HG02610 (cell line): ENCODE measurements at regions not wholly inside any gene's neighbourhood (a gene's known extent, or its start where the extent isn't known, plus 50 kb on each side); places are given as distances from the start of the nearest gene placed in this dataset.
"Not testable (repeated sequence)": the region's sequence is repeated elsewhere in the genome, so short reads cannot be mapped to it uniquely, and the experiment has no call there.

Experiments
- ATAC-seq: cut with Tn5 transposase; IDR thresholded peaks from one replicate; pipeline ENCODE4 v1.9.1; 2021; ENCODE audit warnings: mild to moderate bottlenecking, moderate library complexity; ENCODE audit not compliant: unreplicated experiment

DNA sequence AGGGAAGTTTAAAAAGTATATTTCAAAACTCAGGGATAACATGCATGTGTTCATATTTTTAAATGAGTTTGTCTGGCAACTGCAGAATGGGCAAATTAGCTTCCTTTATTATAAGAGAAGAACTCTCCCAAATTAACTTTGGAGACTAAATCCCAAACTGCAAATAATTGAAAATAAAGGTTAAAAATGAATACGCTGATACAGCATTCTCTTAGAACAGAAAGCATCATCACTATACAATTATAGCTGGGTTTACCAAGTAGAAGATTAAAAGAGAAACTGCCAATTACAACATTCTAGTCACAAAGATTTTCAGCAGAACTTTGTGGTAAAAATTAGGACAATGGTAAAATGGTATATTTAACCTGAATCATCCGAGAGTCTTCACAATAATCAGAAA is 73.3 kb downstream of the OLFM4 start:
- ATAC-seq = no peak

DNA sequence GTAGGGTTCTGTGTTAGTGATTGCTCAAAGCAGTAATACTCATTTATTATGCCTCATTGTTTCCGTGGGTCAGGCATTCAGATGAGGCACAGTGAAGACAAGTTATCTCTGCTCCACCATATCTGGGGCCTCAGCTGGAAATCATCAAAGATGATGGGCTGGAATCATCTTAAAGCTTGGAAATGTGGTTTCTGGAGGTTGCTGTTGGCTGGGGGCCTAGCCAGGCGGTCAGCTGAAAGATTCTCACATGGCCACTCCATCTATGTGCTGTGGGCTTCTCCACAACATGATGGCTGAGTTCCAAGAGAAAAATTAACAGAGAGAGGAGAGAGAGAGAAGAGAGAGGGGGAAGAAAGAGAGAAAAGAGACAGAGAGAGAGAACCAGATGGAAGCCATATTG is 75.5 kb downstream of the OLFM4 start:
- ATAC-seq = no peak

DNA sequence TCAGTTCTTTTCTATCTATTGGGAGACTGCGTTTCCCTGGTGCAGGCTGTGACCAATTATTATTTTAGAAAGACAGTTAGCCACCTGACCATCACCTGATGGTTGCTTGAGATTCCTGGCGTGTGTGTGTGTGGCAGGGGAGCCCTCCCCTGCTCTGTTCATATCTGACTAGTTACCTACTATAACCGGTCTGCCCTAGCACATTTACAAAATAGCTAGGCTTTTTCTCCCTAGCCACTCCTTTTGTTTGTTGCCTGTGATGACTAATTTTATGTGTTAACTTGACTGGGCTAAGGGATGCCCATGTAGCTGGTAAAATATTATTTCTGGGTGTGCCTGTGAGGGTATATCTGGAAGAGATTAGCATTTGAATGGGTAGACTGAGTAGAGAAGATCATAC is 76.9 kb downstream of the OLFM4 start:
- ATAC-seq = no peak

DNA sequence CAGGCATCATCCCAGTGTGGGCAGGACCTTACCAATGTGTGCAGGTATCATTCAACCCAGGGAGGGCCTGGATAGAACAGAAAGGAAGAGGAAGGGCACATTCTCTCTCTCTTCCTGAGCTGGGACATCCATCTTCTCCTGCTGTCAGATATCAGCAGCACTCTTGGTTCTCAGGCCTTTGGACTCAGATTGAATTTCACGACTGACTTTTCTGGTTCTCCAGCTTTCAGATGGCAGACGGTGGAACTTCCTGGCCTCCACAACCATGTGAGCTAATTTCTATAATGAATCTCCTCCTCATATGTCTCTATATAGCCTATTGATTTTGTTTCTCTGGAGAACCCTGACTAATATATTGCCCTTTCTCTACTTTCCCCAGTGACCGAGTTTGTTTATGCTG is 77.3 kb downstream of the OLFM4 start:
- no peak for ATAC-seq

DNA sequence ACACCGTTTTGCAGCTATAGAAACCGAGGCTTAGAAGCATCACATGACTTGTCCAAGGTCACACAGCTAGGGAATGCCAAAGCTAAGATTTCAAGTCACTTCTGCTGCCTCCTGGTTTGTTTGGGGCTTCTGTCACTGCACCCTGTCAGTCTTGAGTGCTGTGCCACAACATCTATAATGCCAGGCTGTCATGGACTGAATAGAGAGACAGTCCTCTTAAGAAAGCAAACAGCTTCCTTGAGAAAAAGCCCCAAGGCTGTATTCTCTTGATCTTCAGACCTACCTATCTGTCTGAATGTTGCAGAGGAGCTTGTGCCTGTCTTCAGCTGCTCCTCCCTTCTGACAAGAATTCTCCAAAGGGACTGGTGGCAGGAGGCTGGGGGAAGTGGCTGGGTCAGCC is 81.6 kb downstream of the OLFM4 start:
- no peak for ATAC-seq

DNA sequence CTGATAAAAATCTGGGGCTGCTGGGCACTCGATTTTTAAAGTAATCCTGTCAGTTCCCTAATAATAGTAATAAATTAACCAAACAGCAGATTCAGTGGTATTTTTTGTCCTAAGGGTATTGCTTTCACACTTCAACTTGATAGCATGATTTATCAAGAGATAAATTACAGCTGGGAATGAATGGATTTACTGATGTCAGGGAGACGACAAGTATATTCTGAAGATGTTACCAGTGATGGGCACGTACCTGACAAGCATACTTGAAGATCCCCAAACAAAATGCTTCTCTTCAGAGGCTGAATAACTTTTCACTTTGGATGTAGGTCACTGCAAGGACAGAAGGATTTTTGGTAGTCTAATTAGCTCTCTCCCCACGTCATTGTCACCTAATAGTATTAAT is 82.0 kb downstream of the OLFM4 start:
- ATAC-seq = no peak

DNA sequence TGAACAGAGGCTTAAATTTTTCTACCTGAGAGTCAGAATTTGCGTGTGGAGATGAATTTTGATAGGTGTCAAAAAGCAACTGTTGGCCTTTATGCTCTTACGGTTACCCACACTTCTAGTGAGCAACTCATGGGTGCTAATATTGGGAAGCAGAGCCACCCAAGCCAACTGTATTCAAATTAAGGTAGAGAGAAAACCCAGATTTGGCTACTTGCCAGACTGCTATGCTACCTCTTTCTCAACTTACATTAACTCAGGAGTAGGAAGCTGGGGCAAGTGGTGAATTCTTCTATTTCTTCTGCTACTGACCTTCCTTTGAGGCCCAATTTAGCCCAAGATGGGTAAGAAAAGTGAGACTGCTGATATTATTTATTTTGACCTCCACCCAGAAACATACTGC is 83.9 kb downstream of the OLFM4 start:
- no peak for ATAC-seq

DNA sequence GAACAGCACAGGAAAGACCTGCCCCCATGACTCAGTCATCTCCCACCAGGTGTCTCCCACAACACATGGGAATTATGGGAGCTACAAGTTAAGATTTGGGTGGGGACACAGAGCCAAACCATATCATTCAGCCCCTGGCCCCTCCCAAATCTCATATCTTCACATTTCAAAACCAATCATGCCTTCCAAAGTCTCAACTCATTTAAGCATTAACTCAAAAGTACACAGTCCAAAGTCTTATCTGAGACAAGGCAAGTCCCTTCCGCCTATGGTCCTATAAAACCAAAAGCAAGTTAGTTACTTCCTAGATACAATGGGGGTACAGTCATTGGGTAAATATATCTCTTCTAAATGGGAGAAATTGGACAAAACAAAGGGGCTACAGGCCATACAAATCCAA is 88.4 kb downstream of the OLFM4 start:
- not testable (repeated sequence) for ATAC-seq

DNA sequence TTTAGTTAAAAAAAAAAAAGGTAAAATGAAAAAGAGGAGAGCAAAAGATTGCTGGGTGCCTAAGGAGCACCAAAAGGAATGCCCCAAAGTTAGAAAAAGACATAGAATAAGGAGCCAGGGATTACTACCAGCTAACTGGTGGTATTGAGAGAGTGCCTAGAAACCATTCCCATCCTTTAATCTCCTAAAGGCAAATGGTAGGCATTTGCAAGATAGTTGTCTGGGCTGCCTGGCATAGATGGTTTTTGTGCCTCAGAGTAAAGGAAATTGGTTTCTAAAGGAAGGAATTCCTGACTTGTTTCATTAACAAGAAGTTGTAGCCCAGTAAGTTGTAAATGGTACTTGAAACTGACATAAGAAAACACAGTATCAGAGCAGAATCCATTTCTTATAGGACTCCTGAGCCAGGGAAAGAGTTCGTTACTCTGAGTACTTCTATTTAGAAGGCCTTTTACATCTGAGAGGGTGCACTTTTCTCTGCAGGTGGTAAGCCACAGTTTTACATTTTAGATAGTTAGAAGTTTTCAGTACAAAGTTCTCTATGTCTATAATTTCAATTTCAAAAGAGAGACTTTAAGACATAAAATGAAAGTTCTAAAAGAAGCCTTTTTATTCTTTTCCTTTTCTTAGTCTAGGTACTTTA is 92.6 kb downstream of the OLFM4 start:
- no peak for ATAC-seq

DNA sequence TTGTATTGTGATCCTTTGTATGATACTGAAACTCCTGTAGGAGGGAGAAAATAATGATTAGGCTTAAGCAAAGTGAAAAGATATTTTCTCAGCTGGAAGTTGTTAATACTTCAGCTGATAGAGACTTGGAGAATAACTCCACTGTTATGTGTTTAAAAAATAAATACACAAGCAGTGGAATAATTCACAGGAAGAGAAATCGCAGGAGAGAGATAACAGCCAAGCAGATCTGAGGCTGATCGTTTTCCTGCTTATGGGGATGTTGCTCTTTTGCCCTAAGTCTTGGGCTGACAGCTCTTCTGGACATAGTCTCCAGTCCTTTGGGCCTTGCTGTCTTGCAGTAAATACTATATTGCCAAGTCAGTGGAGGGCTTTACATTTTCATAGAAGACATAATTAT is 93.3 kb downstream of the OLFM4 start:
- no peak for ATAC-seq

DNA sequence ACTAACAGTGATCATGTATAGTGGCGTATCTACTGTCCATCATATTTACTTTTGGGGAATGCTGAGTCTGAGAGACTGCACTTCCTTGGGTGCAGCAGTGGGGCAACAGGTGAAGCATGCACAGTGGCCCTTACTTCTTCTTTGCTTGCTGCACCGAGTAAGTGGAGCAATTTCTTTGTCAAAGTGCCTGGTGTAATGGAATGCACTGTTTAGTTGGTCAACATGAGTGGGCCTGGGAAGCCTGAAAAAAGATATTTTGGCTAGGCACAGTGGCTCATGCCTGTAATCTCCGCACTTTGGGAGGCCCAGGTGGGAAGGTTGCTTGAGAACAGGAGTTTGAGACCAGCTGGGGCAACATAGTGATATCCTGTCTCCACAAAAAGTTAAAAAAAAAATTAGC is 94.9 kb downstream of the OLFM4 start:
- ATAC-seq = no peak

DNA sequence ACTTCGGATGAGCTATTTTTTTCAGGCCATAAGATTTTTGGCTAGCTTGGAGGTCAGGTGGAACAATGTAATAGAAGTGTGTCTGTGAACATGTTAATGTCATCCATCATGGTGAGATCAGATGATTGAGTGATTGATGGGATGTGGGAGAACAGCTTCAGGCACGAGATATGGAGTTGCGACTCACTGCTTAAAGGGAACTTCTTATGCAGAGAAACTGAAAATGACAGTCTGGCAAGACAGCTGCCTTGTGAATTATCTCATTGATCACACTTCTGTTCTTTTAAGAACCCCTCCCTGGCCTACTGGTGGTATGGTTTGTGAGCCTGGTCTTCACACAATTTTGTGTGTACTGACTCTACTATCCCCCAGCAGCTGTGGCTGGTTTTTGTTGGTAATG is 96.0 kb downstream of the OLFM4 start:
- no peak for ATAC-seq

DNA sequence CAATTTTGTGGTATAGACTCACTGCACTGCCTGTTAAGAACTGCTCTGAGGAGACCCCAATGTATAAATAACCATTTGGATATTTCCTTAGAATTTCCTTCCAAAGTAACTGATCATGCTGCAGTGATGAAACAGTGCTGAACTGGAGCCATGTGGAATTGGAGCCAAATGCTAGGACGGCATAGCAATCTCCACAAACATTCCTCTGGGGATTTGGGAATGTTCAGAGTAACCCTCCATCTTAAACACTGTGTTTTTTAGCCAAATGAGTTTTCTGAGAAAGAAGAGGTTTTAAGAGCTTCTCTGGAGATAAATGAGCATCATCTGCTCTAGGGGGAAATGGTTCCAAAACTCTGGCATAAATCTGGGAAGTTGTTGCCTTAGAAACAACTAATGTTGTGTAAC is 98.2 kb downstream of the OLFM4 start:
- no peak for ATAC-seq

DNA sequence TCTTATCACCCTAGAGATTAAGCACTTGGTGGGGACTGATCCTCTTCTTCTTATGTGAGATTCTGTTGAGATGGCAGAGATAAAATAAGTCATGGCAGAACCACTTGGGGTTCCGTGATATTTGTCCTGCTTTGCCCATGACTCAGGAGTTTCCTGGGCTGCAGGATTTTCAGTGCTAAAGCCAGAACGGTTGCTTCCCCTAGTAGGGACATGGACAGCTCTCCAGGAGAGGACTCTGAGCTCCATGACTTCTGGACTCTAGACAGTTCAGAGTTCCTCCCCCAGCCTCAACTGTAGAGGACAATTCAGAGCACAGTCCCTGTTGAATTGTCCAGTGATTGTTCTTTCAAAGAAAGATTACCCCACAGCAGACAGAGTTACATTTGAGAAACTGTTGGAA is 98.8 kb downstream of the OLFM4 start:
- no peak for ATAC-seq

DNA sequence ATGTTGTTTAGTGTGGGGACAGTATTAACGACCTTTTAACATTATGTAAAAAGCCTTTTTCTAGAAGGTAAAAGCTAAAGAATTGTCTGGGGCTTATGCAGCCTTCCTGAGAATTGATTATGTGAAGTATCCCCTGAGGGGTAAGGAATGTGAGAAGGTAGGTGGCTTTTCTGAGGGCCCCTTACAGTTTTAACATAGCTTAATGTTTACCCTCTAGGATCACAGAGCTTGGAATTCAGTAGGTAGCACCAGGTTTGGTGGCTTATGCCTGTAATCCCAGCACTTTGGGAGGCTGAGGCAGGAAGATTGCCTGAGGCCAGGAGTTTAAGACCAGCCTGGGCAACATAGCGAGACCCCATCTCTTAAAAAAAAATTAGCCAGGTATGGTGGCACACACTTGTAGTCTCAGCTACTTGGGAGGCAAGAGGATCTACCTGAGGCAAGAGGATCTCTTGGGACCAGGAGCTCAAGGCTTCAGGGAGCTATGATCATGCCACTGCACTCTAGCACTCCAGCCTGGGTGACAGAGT is 101.3 kb downstream of the OLFM4 start:
- ATAC-seq = no peak

DNA sequence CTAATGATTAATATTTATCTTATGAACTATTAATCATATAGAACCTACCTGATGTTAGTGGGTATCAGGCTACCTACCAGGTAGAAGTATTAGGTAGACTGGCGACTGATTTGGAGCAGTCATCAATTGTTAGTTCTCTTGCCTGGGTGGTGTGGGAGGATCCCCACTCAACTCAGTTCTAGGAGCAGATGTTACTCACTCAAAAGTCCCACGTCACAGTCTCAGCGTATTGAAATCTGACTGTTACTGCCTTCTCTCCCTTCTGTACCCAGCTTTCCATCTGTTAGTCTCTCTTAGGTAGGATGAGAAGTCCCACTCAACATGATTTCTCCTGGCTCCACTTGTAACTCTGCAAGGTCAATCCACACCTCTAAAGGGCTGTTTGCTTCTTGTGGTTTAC is 102.7 kb downstream of the OLFM4 start:
- ATAC-seq = no peak

DNA sequence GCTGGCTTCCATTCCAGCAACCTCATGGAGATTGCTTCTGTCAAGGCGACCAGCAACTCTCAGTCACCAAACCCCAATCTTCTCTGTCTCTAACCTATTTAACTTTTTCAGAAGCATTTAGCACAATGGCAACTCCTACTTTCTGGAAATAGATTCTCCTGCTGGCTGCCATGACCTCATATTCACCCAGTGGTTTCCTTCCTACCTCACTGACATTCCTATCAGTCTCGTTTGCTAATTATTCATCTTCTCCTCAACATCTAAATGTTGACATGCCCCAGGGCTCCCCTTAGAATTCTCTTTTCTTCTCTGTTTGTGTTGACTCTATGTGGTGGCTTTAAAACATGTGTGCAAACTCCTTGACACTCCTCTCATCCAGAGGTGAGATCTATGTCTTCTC is 106.7 kb downstream of the OLFM4 start:
- no peak for ATAC-seq

DNA sequence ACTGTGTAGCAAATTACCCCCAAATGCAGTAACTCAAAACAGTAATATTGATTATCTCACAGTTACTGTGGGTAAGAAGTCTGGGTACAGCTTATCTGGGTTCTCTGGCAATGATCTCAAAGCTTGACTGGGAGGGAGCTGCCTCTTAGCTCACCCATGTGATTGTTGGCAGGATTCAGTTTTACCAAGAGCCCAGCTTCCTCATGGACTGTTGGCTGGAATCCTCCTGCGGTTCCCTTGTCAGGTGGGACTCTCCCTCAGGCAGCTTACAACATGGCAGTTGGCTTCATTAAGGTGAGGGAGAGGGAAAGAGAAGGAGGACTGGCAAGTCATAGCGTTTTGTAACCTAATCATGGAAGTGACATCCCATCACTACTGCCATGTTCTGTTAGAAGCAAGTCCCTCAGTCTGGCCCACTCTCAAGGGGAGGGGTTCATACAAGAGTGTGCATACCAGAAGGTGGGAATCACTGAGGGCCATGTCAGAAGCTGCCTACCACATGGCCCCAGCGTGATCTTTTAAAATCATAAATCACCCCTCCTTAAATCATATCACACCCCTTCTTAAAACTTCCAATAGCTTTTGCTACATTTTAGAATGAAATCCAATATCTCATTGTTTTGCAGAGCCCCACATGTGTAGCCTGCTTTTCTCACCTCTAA is 108.1 kb downstream of the OLFM4 start:
- ATAC-seq = no peak

DNA sequence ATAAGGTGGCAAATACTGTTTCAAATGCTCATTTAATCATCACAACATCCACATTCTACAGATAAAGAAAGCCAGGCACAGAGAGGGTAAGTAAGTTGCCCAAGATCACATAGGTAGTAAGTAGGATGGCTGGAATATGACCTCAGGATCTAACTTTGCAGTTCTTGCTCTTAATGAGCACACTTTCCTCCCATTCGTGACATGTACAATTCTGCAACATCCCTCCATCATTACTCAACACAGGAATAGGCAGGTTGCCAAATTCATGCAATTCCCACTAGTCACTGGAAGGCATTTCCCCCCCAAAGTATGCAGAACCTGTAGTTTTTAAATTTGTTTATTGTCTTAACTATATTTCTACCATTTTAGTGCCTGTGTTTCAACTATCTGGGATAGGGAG is 109.2 kb downstream of the OLFM4 start:
- ATAC-seq = no peak

DNA sequence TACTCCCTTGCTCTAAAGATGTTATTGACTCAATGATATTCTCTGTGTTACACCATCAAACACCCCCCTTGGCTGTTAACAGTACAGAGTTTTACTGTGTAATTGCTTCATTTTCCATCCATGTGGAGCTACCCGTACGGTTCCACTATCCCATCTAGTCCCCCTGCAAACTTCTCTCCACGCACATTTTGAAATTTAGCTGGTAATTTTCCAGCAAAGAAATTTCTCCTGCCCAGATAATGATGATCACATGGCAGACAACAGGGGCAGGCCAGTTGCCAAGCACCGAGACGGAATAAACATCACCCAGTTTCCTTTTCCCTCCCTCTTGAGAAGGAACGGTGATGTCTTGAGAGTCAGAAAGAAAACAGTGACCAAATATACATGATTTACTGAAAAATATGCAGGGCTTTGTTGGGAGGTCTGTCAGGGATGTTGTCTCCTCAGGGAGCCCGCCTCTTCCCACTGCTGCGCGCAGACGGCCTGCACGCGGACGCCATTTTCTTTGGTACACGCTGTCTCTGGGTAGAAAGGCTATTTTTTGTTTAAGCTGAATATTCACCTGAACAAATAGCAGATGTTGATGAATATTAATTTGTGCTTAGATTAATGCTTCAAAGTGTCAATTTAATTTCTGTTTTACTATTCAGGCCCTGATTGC is 109.9 kb downstream of the OLFM4 start:
- ATAC-seq = no peak

DNA sequence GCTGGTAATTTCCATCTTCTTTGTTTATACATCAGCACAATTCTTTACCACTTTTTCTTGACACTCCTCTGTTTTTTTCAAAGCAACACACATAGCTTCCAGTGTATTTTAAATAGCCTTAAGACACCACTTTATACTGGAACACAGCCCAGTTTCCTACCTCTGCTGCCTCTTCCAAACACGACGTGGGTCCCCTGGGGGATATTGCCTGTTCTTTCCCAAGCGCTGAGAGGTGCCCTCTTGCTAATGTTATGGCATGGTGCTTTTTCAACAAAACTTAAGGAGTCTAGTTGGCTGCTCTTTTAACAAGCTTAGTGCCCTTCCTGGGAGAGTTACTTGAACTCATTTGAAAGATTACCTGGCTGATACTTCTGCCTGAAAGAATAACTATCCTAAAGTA is 112.7 kb downstream of the OLFM4 start:
- no peak for ATAC-seq

DNA sequence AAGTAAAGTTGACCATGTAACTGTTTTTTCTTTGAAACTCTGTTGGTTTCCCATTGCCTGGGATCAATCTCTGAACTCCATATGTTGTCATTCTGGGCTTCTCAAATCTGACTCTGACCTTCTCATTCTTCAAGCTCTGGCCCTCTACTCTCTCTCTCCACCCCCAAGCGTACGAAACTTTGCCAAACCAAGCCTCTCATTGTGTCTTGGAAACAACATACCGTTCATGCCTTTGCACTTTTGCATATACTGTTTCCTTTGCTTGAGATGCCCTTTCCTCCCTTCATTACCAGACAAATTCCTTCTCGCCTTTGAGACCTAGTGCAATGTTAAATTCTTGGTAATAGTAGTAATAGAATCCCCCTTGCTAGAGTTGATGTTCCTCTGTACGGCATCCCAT is 113.7 kb downstream of the OLFM4 start:
- ATAC-seq = no peak
